MG63 (cell line): ENCODE measurements at regions not wholly inside any gene's neighbourhood (a gene's known extent, or its start where the extent isn't known, plus 50 kb on each side); places are given as distances from the start of the nearest gene placed in this dataset.

Experiments
- DNase-seq: peaks from one replicate; pipeline ENCODE4 v3.0.0-alpha.2; 2020
- H3K27me3 ChIP-seq: fragments of 250-450 bp; sonication (Bioruptor Pico); 2 replicates; pipeline ENCODE4 v1.5.1; 2020; ENCODE audit warnings: mild to moderate bottlenecking, moderate library complexity
- H3K36me3 ChIP-seq: fragments of 250-450 bp; sonication (Bioruptor Pico); 2 replicates; pipeline ENCODE4 v1.5.1; 2020; ENCODE audit warnings: mild to moderate bottlenecking, moderate library complexity
- H3K4me3 ChIP-seq: fragments of 250-450 bp; sonication (Bioruptor Pico); 2 replicates; pipeline ENCODE4 v1.5.1; 2020; ENCODE audit warnings: mild to moderate bottlenecking, moderate library complexity
- H3K9me3 ChIP-seq: fragments of 250-450 bp; sonication (Bioruptor Pico); 2 replicates; pipeline ENCODE4 v1.5.1; 2020; ENCODE audit warnings: mild to moderate bottlenecking, moderate library complexity

DNA sequence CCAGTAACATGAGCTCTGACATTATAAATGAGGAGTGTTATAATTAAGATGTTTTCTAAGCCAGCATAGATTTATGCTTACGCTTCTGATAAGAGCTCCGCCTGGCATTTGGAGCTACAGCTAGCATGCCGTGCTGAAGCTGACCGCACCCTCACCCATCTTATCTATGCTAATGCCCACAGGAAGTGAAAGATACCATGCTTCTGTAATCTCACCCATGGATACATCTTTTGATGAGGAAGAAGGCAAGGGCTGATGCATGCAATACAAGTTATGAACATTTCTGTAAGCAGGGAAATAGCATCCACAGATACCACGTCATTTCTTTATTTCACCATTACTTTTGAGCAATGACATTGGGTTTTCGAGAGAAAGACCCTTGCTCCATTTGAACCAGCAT is 82.3 kb downstream of the ARL4C start:
- no peak overlapping the region for H3K4me3 ChIP-seq
- DNase-seq, result no peak
- H3K27me3 ChIP-seq, result no peaks in the 10 kb centered on the region
- no peaks in the 10 kb centered on the region for H3K36me3 ChIP-seq
- H3K9me3 ChIP-seq, result no peaks in the 10 kb centered on the region

- Histone ChIP-seq H3K27me3 (no peaks in the 10 kb centered on the region), H3K9me3 (no peaks in the 10 kb centered on the region), H3K4me3 (no peak overlapping the region), H3K36me3 (no peaks in the 10 kb centered on the region)
- DNase-seq, result peak; percentile 92
Observed at GRCh38 chr2:234412726-234413125, 84.2 kb downstream of the ARL4C start.

- no peaks in the 10 kb centered on the region for H3K27me3 ChIP-seq
- H3K4me3 ChIP-seq, result no peak overlapping the region
- DNase-seq, result no peak
- H3K9me3 ChIP-seq, result no peaks in the 10 kb centered on the region
- no peaks in the 10 kb centered on the region for H3K36me3 ChIP-seq
Observed at GRCh38 chr2:234411793-234412192, 85.1 kb downstream of the ARL4C start.

- no peak for DNase-seq
- Histone ChIP-seq H3K4me3 (no peak overlapping the region), H3K9me3 (no peaks in the 10 kb centered on the region), H3K27me3 (no peaks in the 10 kb centered on the region), H3K36me3 (no peaks in the 10 kb centered on the region)
Observed at GRCh38 chr2:234410526-234410925, 86.4 kb downstream of the ARL4C start.

DNA sequence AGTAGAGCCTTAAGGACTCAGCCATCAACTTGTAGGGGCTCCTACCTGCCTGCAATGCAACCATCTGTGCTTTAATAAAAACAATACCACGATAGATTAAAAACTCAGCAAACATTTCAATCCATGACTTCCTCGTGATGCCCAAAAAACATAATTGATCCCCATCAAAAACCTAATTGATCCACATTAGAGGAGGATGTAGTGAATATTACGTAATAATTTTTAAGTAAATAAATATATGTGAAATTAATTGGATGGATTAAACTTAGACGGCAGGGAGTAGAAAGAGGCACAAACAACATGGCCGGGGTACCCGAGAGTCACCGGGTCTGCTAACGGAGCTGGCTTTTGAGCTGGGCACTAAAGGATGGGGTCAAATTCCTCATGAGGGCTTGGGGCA is 87.3 kb downstream of the ARL4C start:
- DNase-seq, result no peak
- Histone ChIP-seq H3K27me3 (no peaks in the 10 kb centered on the region), H3K36me3 (no peaks in the 10 kb centered on the region), H3K4me3 (no peak overlapping the region), H3K9me3 (no peaks in the 10 kb centered on the region)

- no peak overlapping the region for H3K4me3 ChIP-seq
- no peaks in the 10 kb centered on the region for H3K36me3 ChIP-seq
- no peaks in the 10 kb centered on the region for H3K27me3 ChIP-seq
- H3K9me3 ChIP-seq, result no peaks in the 10 kb centered on the region
- DNase-seq, result no peak
Observed at GRCh38 chr2:234406085-234406484, 90.8 kb downstream of the ARL4C start.

DNA sequence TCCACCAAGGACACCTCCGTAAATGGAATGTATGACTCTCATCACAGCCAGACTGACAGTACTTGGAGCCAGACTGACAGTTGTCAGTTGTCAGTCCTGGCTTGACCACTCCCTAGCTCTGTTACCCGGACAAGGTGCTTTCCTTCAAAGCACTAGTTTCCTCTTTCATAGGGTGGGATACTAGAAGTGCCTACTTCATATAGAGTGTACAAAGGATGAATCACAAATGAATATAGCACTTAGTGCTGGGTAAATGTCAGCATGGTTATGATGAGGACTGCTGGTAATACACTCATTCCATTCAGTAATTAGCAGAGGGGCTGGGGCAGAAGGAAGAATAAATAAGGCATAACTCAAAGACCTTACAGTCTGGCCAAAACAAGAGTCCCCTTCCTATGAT is 91.4 kb downstream of the ARL4C start:
- H3K4me3 ChIP-seq, result no peak overlapping the region
- no peaks in the 10 kb centered on the region for H3K36me3 ChIP-seq
- no peaks in the 10 kb centered on the region for H3K9me3 ChIP-seq
- H3K27me3 ChIP-seq, result no peaks in the 10 kb centered on the region
- DNase-seq, result no peak

DNA sequence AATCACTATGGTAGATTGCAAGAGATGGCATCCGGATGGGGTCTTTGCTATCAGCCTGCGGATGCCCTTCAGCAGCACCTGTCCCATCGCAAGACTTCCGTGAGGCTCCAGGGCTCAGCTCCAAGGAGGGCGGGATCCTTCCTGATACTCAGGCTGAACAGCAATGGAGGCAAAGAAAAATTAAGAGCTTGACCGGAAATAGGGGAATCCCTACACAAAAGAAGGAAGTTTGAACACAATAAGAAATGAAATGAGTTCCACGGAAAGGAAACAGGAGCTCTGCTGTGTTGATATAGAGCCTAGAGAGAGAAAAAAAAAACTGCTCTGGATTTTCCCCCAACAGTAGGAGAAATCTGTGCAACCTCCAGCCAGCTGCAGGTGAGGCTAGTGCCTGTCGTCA is 91.9 kb downstream of the ARL4C start:
- Histone ChIP-seq H3K4me3 (no peak overlapping the region), H3K27me3 (no peaks in the 10 kb centered on the region), H3K9me3 (no peaks in the 10 kb centered on the region), H3K36me3 (no peaks in the 10 kb centered on the region)
- DNase-seq, result no peak

DNA sequence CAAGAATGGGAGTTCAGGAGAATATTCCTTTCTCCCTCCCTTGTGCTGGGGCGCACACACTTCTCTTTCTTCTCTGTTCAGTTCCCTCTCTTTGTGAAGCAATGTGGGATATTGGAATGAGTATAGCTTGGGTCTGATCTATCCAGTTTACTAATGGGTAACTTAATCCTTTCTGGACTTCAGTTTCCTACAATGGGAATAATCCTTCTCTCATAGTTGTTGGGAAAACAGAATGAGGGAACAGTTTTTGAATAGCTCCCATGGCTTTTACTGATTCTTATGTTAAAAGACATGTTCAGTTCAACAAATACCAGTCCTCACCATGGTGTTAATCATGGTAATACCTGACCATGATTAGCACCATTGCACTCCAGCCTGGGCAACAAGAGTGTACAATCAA is 93.1 kb downstream of the ARL4C start:
- no peak for DNase-seq
- Histone ChIP-seq H3K36me3 (no peaks in the 10 kb centered on the region), H3K9me3 (no peaks in the 10 kb centered on the region), H3K27me3 (no peaks in the 10 kb centered on the region), H3K4me3 (no peak overlapping the region)

- Histone ChIP-seq H3K36me3 (no peaks in the 10 kb centered on the region), H3K9me3 (no peaks in the 10 kb centered on the region), H3K27me3 (no peaks in the 10 kb centered on the region), H3K4me3 (no peak overlapping the region)
- DNase-seq, result peak; percentile 75
Observed at GRCh38 chr2:234403074-234403473, 93.8 kb downstream of the ARL4C start.

DNA sequence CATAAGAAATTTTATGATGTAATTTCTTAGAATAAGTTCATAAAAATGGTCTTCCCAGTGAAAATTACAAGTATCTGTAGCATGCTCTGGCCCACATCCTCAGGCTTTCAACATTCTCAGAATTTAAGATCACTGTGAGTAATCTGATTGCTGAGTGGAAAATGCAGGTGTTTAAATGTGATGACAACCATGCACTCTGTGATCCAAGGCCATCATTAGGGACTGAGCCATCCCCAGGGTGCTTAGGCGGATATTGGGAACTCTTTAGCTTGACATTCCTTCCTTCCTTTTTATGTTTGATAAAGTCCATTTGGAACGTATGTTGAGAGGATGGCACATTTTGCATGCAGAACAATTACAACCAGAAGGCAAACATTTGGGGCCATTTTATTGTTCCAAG is 95.5 kb downstream of the ARL4C start:
- Histone ChIP-seq H3K4me3 (no peak overlapping the region), H3K27me3 (no peaks in the 10 kb centered on the region), H3K9me3 (no peaks in the 10 kb centered on the region), H3K36me3 (no peaks in the 10 kb centered on the region)
- no peak for DNase-seq

- Histone ChIP-seq H3K36me3 (no peaks in the 10 kb centered on the region), H3K9me3 (no peaks in the 10 kb centered on the region), H3K4me3 (no peak overlapping the region), H3K27me3 (no peaks in the 10 kb centered on the region)
- no peak for DNase-seq
Observed at GRCh38 chr2:234399451-234400246, 97.2 kb downstream of the ARL4C start.

DNA sequence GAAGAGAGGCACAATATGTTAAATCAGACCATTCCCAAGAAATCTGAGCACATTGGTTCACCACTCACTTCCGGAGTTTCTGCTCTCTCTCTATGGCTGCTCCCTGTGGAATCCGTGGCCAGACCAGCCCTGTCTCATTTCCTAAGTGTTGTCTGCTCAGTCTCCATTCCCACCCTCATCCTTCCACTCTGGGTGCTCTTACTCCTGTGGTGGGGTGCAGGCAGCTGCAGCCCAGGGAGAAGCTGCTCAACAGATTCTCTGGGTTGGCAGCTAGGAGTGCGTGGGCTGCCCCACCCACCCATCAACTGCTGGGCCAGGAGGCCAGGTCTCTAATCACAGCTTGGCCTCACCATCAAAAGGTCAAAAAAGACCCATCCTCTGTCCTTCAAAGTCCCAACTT is 98.3 kb downstream of the ARL4C start:
- Histone ChIP-seq H3K4me3 (no peak overlapping the region), H3K27me3 (no peaks in the 10 kb centered on the region), H3K36me3 (no peaks in the 10 kb centered on the region), H3K9me3 (no peaks in the 10 kb centered on the region)
- no peak for DNase-seq

DNA sequence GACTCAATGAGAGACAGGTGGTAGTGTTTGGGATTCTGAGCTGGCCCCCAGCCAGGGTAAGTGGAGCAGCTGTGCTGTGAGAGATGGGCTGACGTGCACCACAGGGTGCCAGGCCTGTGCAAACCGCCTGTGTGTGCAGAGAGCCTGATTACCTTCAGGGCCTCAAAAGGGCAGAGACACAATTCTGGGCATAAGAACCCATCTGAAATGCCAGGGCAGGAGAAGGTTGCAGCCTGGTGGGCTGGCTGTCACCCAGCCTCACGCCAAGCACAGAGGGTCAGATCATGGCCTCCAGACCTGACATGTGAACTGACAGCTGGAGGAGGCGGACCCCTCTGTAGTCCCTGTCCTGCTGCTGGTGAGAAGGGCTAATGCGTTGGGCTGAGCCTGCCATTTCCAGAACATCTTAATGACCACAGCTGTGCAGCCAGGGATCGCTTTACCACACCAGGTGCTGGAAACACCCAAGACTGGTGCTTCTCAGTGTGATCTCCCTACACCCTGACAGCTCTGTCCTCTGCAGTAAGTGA is 100.9 kb downstream of the ARL4C start:
- Histone ChIP-seq H3K36me3 (no peaks in the 10 kb centered on the region), H3K27me3 (no peaks in the 10 kb centered on the region), H3K9me3 (no peaks in the 10 kb centered on the region), H3K4me3 (no peak overlapping the region)
- no peak for DNase-seq

DNA sequence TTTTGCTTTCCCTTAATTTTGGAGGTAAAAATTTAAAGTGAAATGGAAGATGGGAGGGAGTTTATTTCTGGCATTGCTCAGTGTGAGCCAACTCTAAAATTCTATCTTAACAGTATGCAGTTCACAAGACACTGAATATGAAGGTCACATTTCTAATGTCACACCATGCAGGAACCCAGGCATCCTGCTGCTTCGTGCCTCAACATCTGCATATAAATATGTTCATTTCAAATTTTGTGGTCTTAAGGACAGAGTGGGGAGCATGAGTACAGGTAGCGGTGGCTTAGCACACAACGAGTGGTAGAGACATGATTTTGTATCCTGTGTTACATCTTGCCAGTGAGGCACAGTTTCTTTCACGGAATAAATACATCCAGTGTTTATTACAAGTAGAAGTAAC is 102.4 kb downstream of the ARL4C start:
- no peaks in the 10 kb centered on the region for H3K36me3 ChIP-seq
- no peak for DNase-seq
- no peak overlapping the region for H3K4me3 ChIP-seq
- no peaks in the 10 kb centered on the region for H3K27me3 ChIP-seq
- no peaks in the 10 kb centered on the region for H3K9me3 ChIP-seq

GRCh38 chr2:234393354-234393753 is 103.5 kb downstream of the ARL4C start:
- Histone ChIP-seq H3K9me3 (no peaks in the 10 kb centered on the region), H3K4me3 (no peak overlapping the region), H3K27me3 (no peaks in the 10 kb centered on the region), H3K36me3 (no peaks in the 10 kb centered on the region)
- DNase-seq, result no peak

GRCh38 chr2:234392041-234392615 is 104.8 kb downstream of the ARL4C start:
- Histone ChIP-seq H3K36me3 (no peaks in the 10 kb centered on the region), H3K9me3 (no peaks in the 10 kb centered on the region), H3K4me3 (no peak overlapping the region), H3K27me3 (no peaks in the 10 kb centered on the region)
- peak; percentile 25 for DNase-seq

DNA sequence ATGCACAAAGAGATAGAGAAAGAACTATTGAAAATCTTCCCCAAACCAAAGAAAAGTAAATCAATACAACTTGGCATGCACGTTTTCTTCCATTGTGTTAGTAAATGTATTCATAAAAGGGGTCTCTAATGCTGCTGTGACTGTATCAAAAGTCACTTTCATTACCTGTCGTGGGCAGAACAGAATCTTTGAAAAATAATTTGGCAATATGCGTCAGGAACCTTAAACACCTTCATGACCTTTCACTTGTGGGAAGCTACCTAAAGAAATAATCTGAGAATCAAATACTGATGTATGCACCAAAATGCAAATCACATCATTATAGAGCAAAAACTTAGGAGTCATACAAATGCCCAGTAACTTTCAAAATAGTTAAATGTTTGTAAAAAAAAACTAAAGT is 105.3 kb downstream of the ARL4C start:
- no peaks in the 10 kb centered on the region for H3K36me3 ChIP-seq
- no peak for DNase-seq
- H3K9me3 ChIP-seq, result no peaks in the 10 kb centered on the region
- H3K4me3 ChIP-seq, result no peak overlapping the region
- no peaks in the 10 kb centered on the region for H3K27me3 ChIP-seq
